Endothelial cell of umbilical vein (primary cell): ENCODE measurements at regions not wholly inside any gene's neighbourhood (a gene's known extent, or its start where the extent isn't known, plus 50 kb on each side); places are given as distances from the start of the nearest gene placed in this dataset.

Experiments used
- BruUV-seq: library from RNA; stranded (reverse); fragments of 400-500 nt; replicated peaks from 2 replicates; lab custom pipeline; 2021; lab: Mats Ljungman, UMichigan
- CTCF ChIA-PET: fragments of 300-600, 350-600 bp; sonication (Branson Sonifier 250); formaldehyde crosslinking; loops from one replicate; lab custom pipeline; 2021; ENCODE audit warnings: antibody characterized with exemption, inconsistent platforms; lab: Charles Lee
- POLR2A ChIA-PET: fragments of 300-600, 350-600 bp; sonication (Branson Sonifier 250); formaldehyde crosslinking; loops from one replicate; lab custom pipeline; 2021; ENCODE audit warnings: antibody characterized with exemption, inconsistent platforms; lab: Charles Lee
- DNase-seq: peaks from one replicate; pipeline ENCODE4 v3.0.0-alpha.2; 2011; ENCODE audit warnings: low read depth, low spot score
- FAIRE-seq: peaks from 2 replicates; lab custom pipeline; 2011; peaks lifted over from hg19 to GRCh38; lab: Jason Lieb, UNC
- H2AFZ ChIP-seq: 2 replicates; pipeline ENCODE4 v1.6.0; 2012; ENCODE audit warnings: low read depth, low read length, control low read depth, inconsistent platforms
- H3K27ac ChIP-seq: 2 replicates; pipeline ENCODE4 v1.5.1; 2011; ENCODE audit warnings: low read depth, mild to moderate bottlenecking, control low read depth, low read length, moderate library complexity; ENCODE audit not compliant: insufficient read depth
- H3K27me3 ChIP-seq, 2 experiments: 2 replicates each; pipeline versions ENCODE4 v1.6.0 to v1.6.1; 2011; ENCODE audit warnings: low read length in 2 of 2, mixed read lengths in 1 of 2; ENCODE audit not compliant: control insufficient read depth in 2 of 2, insufficient read depth in 2 of 2
- H3K36me3 ChIP-seq, 2 experiments: 2 replicates in 1 of 2; 3 replicates in 1 of 2; pipeline ENCODE4 v1.5.1; 2011; ENCODE audit warnings: low read length in 2 of 2, mild to moderate bottlenecking in 1 of 2, moderate library complexity in 1 of 2; ENCODE audit not compliant: control insufficient read depth in 2 of 2, insufficient read depth in 2 of 2; ENCODE audit errors: extremely low read depth in 1 of 2
- H3K4me1 ChIP-seq: 3 replicates; pipeline ENCODE4 v1.5.1; 2011; ENCODE audit warnings: mild to moderate bottlenecking, low read length; ENCODE audit not compliant: control insufficient read depth, insufficient read depth; ENCODE audit errors: extremely low read depth
- H3K4me2 ChIP-seq: 2 replicates; pipeline ENCODE4 v1.6.1; 2011; ENCODE audit warnings: low read length, control low read depth, mixed read lengths; ENCODE audit not compliant: insufficient read depth
- H3K4me3 ChIP-seq, 3 experiments: fragments of 200-600 bp in 1 of 3; sonication (generic), shearing (Covaris generic) in 1 of 3; replicated peaks in 1 of 3; 2 replicates each; pipeline ENCODE4 v1.5.1; 2011 to 2016; ENCODE audit warnings: control low read depth in 3 of 3, low read length in 3 of 3, mild to moderate bottlenecking in 2 of 3, inconsistent platforms in 1 of 3, low read depth in 1 of 3, moderate library complexity in 1 of 3; ENCODE audit not compliant: insufficient read depth in 1 of 3
- H3K79me2 ChIP-seq: 2 replicates; pipeline ENCODE4 v1.6.0; 2012; ENCODE audit warnings: low read length, inconsistent platforms; ENCODE audit not compliant: control insufficient read depth, insufficient read depth
- H3K9ac ChIP-seq: replicated peaks from 2 replicates; pipeline ENCODE3; 2011; ENCODE audit warnings: low read length, control low read depth; ENCODE audit not compliant: insufficient read depth; ENCODE audit errors: extremely low read depth
- H3K9me1 ChIP-seq: replicated peaks from 3 replicates; pipeline ENCODE4 v1.6.0; 2011; ENCODE audit warnings: mild to moderate bottlenecking, low read length; ENCODE audit not compliant: control insufficient read depth, insufficient read depth; ENCODE audit errors: extremely low read depth
- H3K9me3 ChIP-seq: replicated peaks from 2 replicates; pipeline ENCODE4 v1.5.1; 2012; ENCODE audit warnings: low read length, inconsistent platforms; ENCODE audit not compliant: control insufficient read depth, insufficient read depth
- H4K20me1 ChIP-seq: replicated peaks from 2 replicates; pipeline ENCODE3; 2011; ENCODE audit warnings: mild to moderate bottlenecking, low read length; ENCODE audit not compliant: control insufficient read depth, insufficient read depth; ENCODE audit errors: extremely low read depth
- EZH2 ChIP-seq: IDR thresholded peaks from 2 replicates; pipeline ENCODE4 v1.6.1; 2012; ENCODE audit warnings: borderline replicate concordance, low read depth, mild to moderate bottlenecking, moderate library complexity, low read length, inconsistent platforms; ENCODE audit not compliant: severe bottlenecking
- FOS ChIP-seq: IDR thresholded peaks from 2 replicates; pipeline ENCODE4 v1.6.1; 2011; ENCODE audit warnings: mild to moderate bottlenecking, low read length, moderate library complexity, borderline replicate concordance; ENCODE audit not compliant: insufficient read depth
- GATA2 ChIP-seq: IDR thresholded peaks from 2 replicates; pipeline ENCODE4 v1.7.0; 2011; ENCODE audit warnings: low read depth, mild to moderate bottlenecking, moderate library complexity, mixed read lengths, low read length; ENCODE audit not compliant: insufficient read length, insufficient read depth
- JUN ChIP-seq: IDR thresholded peaks from 2 replicates; pipeline ENCODE4 v1.6.1; 2011; ENCODE audit warnings: borderline replicate concordance, low read depth; ENCODE audit not compliant: insufficient read length, insufficient read depth
- MYC ChIP-seq: IDR thresholded peaks from one replicate; pipeline ENCODE4 v1.6.1; 2011; ENCODE audit warnings: mild to moderate bottlenecking, low read depth, low read length
- POLR2A ChIP-seq: IDR thresholded peaks from 2 replicates; pipeline ENCODE4 v1.6.1; 2012; ENCODE audit warnings: low read depth, mild to moderate bottlenecking, control low read depth, low read length
- POLR2AphosphoS5 ChIP-seq: IDR thresholded peaks from 2 replicates; pipeline ENCODE4 v1.6.1; 2012; ENCODE audit warnings: low read depth, mild to moderate bottlenecking, control low read depth, low read length, moderate library complexity; ENCODE audit not compliant: insufficient read depth
- dilution Hi-C: fragments of 300-500 bp; cut with MboI; formaldehyde crosslinking; loops from one replicate; pipeline ENCODE4 v1.15.0; 2019; ENCODE audit warnings: low sequenced_read_pairs; ENCODE audit not compliant: extremely low pct_ligation_motif_present
- intact Hi-C: fragments of 100-400 bp; cut with micrococcal nuclease; formaldehyde crosslinking; loops from one replicate; pipeline ENCODE4 v1.10.0; 2022
- TF ChIP-seq, protein P1 (sequence below), 2 donors: IDR thresholded peaks; 1 replicate in 1 of 2; 2 replicates in 1 of 2; pipeline ENCODE4 v1.5.1; 2011; ENCODE audit warnings: low read length in 2 of 2, mild to moderate bottlenecking in 2 of 2, moderate library complexity in 2 of 2, control low read depth in 1 of 2, inconsistent platforms in 1 of 2, low read depth in 1 of 2; ENCODE audit not compliant: insufficient read depth in 1 of 2; ENCODE audit errors: extremely low read depth in 1 of 2
- TF ChIP-seq, protein P2 (sequence below): IDR thresholded peaks from 2 replicates; pipeline ENCODE4 v1.6.1; 2011; ENCODE audit not compliant: insufficient read depth, insufficient read length

DNA sequence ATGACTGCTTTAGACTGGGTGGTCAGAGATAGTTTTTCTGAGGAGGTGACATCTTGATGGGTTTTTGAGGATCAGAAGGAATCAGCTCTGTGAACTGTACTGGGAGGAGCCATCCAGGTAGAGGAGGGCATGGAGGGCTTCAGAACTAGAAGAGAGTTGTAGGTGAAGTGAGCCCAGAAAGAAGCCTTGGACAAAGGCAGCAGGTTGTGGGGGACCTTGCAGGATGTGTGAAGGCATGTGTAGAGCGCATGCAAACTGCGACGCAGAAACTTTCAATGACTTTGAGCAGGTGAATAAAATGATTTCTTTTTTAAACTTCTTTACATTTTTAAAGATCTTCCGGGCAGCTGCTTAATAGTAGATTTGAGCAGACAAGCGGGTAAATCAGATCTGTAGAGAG is 83.9 kb upstream of the SIX2 start:
- peaks cover 4 to 18% of the 10 kb centered on the region in 2 experiments for H3K27me3 ChIP-seq

More for the DNA sequence above, 83.9 kb upstream of the SIX2 start:
- H3K4me3 ChIP-seq = no peak overlapping the region
- no peaks in the 10 kb centered on the region for H3K9me3 ChIP-seq
- POLR2A ChIA-PET = no interaction called here
- H3K27ac ChIP-seq = no peak overlapping the region
- H2AFZ ChIP-seq = no peak overlapping the region
- no peak overlapping the region for H3K9ac ChIP-seq
- dilution Hi-C loops = no loop called here
- no peaks in the 10 kb centered on the region for H3K9me1 ChIP-seq
- H3K79me2 ChIP-seq = no peaks in the 10 kb centered on the region
- CTCF ChIA-PET = no interaction called here
- TF ChIP-seq GATA2 = no peak
- no peak for TF ChIP-seq FOS
- no peak for TF ChIP-seq MYC
- TF ChIP-seq, protein P1, sequence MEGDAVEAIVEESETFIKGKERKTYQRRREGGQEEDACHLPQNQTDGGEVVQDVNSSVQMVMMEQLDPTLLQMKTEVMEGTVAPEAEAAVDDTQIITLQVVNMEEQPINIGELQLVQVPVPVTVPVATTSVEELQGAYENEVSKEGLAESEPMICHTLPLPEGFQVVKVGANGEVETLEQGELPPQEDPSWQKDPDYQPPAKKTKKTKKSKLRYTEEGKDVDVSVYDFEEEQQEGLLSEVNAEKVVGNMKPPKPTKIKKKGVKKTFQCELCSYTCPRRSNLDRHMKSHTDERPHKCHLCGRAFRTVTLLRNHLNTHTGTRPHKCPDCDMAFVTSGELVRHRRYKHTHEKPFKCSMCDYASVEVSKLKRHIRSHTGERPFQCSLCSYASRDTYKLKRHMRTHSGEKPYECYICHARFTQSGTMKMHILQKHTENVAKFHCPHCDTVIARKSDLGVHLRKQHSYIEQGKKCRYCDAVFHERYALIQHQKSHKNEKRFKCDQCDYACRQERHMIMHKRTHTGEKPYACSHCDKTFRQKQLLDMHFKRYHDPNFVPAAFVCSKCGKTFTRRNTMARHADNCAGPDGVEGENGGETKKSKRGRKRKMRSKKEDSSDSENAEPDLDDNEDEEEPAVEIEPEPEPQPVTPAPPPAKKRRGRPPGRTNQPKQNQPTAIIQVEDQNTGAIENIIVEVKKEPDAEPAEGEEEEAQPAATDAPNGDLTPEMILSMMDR (IDR thresholded peaks at IDR 0.05; ENCODE audit: extremely low read depth in 1 of 2, insufficient read depth in 1 of 2, low read depth in 1 of 2, low read length in 2 of 2) = no peak
- TF ChIP-seq, protein P2, sequence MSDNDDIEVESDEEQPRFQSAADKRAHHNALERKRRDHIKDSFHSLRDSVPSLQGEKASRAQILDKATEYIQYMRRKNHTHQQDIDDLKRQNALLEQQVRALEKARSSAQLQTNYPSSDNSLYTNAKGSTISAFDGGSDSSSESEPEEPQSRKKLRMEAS = no peak
- TF ChIP-seq POLR2AphosphoS5 = no peak
- TF ChIP-seq EZH2 = no peak
- TF ChIP-seq JUN = no peak
- TF ChIP-seq POLR2A = no peak
- intact Hi-C loops = no loop called here
- H3K36me3 ChIP-seq = no peaks in the 10 kb centered on the region
- DNase-seq (no peak), FAIRE-seq (no peak)
- no TSS peak for BruUV-seq
- H3K4me2 ChIP-seq = no peak overlapping the region
- no peaks in the 10 kb centered on the region for H4K20me1 ChIP-seq
- no peaks in the 10 kb centered on the region for H3K4me1 ChIP-seq
